Common myeloid progenitor, CD34-positive (primary cell): ENCODE measurements at regions not wholly inside any gene's neighbourhood (a gene's known extent, or its start where the extent isn't known, plus 50 kb on each side); places are given as distances from the start of the nearest gene placed in this dataset.
A peak's percentile ranks its signal among the peaks of the same experiment; 100 is the strongest.

Source experiments
- CTCF ChIA-PET: fragments of 350-600 bp; sonication (Branson Sonifier 250); formaldehyde crosslinking; loops from one replicate; lab custom pipeline; 2021; ENCODE audit warnings: antibody characterized with exemption; lab: Charles Lee
- POLR2A ChIA-PET: fragments of 350-600 bp; sonication (Branson Sonifier 250); formaldehyde crosslinking; loops from one replicate; lab custom pipeline; 2021; ENCODE audit warnings: antibody characterized with exemption; lab: Charles Lee
- DNase-seq, 3 donors: peaks; one replicate each; pipeline versions ENCODE4 v3.0.0 to v3.0.0-alpha.2; 2013
- H3K27ac ChIP-seq, 2 experiments: 1 replicate in 1 of 2; 2 replicates in 1 of 2; pipeline ENCODE4 v1.7.0; 2013; ENCODE audit warnings: inconsistent platforms in 2 of 2, low read length in 2 of 2, mild to moderate bottlenecking in 2 of 2, low read depth in 1 of 2, moderate library complexity in 1 of 2; ENCODE audit not compliant: severe bottlenecking in 2 of 2, insufficient read depth in 1 of 2, poor library complexity in 1 of 2
- H3K27me3 ChIP-seq, 5 experiments: replicated peaks in 2 of 5; 1 replicate in 3 of 5; 2 replicates in 2 of 5; pipeline versions ENCODE4 v1.6.1 to v1.7.0; 2013; ENCODE audit warnings: low read length in 4 of 5, mild to moderate bottlenecking in 2 of 5, moderate library complexity in 2 of 5, inconsistent platforms in 1 of 5; ENCODE audit not compliant: insufficient read depth in 5 of 5, control insufficient read depth in 4 of 5
- H3K36me3 ChIP-seq, 4 experiments: 1 replicate in 2 of 4; 2 replicates in 2 of 4; pipeline versions ENCODE4 v1.6.1 to v1.7.0; 2013; ENCODE audit warnings: low read length in 3 of 4, control low read depth in 1 of 4, mild to moderate bottlenecking in 1 of 4; ENCODE audit not compliant: control insufficient read depth in 4 of 4, insufficient read depth in 4 of 4
- H3K4me1 ChIP-seq, 4 experiments: 1 replicate in 3 of 4; 2 replicates in 1 of 4; pipeline versions ENCODE4 v1.6.1 to v1.7.1; 2013; ENCODE audit warnings: low read length in 3 of 4, mild to moderate bottlenecking in 3 of 4, control low read depth in 1 of 4, inconsistent platforms in 1 of 4, moderate library complexity in 1 of 4; ENCODE audit not compliant: control insufficient read depth in 4 of 4, insufficient read depth in 4 of 4; ENCODE audit errors: control extremely low read depth in 1 of 4
- H3K4me3 ChIP-seq, 7 experiments: 1 replicate in 4 of 7; 2 replicates in 3 of 7; pipeline versions ENCODE4 v1.5.1 to v1.7.0; 2013; ENCODE audit warnings: mild to moderate bottlenecking in 7 of 7, low read length in 6 of 7, moderate library complexity in 6 of 7, inconsistent platforms in 2 of 7, low read depth in 2 of 7, control low read depth in 1 of 7; ENCODE audit not compliant: insufficient read depth in 4 of 7, control insufficient read depth in 1 of 7; ENCODE audit errors: extremely low read depth in 1 of 7
- H3K9me3 ChIP-seq, 5 experiments: 1 replicate in 4 of 5; 2 replicates in 1 of 5; pipeline versions ENCODE4 v1.6.1 to v1.7.1; 2013; ENCODE audit warnings: low read length in 4 of 5, mild to moderate bottlenecking in 2 of 5, inconsistent platforms in 1 of 5, low read depth in 1 of 5, moderate library complexity in 1 of 5; ENCODE audit not compliant: control insufficient read depth in 4 of 5, insufficient read depth in 2 of 5; ENCODE audit errors: control extremely low read depth in 1 of 5
- WGBS: methylation state at CpG from one replicate; pipeline ENCODE4 v1.1.5; 2013; ENCODE audit not compliant: insufficient coverage; 5-methylcytosine and 5-hydroxymethylcytosine counted together

GRCh38 chr21:17738176-17738953, 80.8 kb downstream of the C21orf91 start:
- Histone ChIP-seq H3K27ac (no peak overlapping the region), H3K4me3 (no peak overlapping the region), H3K27me3 (no peaks in the 10 kb centered on the region), H3K4me1 (no peaks in the 10 kb centered on the region), H3K9me3 (peaks cover 0 to 3% (median 1%) of the 10 kb centered on the region in 5 experiments), H3K36me3 (no peaks in the 10 kb centered on the region)
- ChIA-PET CTCF (interaction anchor here (1.1 kb wide), 1 partner anchor 29 kb away, joined by 3 read pairs; no protein-coding TSS in a partner anchor), POLR2A (no interaction called here)
- WGBS = 99% methylated on average over 7 of the region's 11 CpGs
- DNase-seq = no peak

- ChIA-PET POLR2A (no interaction called here), CTCF (no interaction called here)
- DNase-seq = no peak
- H3K4me1 ChIP-seq = no peaks in the 10 kb centered on the region
- no peaks in the 10 kb centered on the region for H3K36me3 ChIP-seq
- no peaks in the 10 kb centered on the region for H3K27me3 ChIP-seq
- peaks cover 0 to 3% (median 0%) of the 10 kb centered on the region in 5 experiments for H3K9me3 ChIP-seq
- H3K27ac ChIP-seq = no peak overlapping the region
- no peak overlapping the region for H3K4me3 ChIP-seq
- 91% methylated on average over 5 of the region's 5 CpGs for WGBS
Measured at GRCh38 chr21:17736072-17736471, 83.1 kb downstream of the C21orf91 start.

- no peak overlapping the region for H3K27ac ChIP-seq
- DNase-seq = no peak
- WGBS = no CpG with 5 or more reads among the region's 5 CpGs
- H3K27me3 ChIP-seq = no peaks in the 10 kb centered on the region
- no peaks in the 10 kb centered on the region for H3K9me3 ChIP-seq
- CTCF ChIA-PET = interaction anchor here (0.6 kb wide), 1 partner anchor 44 kb away, joined by 3 read pairs; no protein-coding TSS in a partner anchor
- peaks cover 0 to 3% (median under 1%) of the 10 kb centered on the region in 4 experiments for H3K4me1 ChIP-seq
- POLR2A ChIA-PET = no interaction called here
- H3K36me3 ChIP-seq = no peaks in the 10 kb centered on the region
- no peak overlapping the region for H3K4me3 ChIP-seq
Measured at GRCh38 chr21:17733209-17733608, 85.9 kb downstream of the C21orf91 start.

GRCh38 chr21:17732306-17732705, 86.8 kb downstream of the C21orf91 start:
- no peaks in the 10 kb centered on the region for H3K27me3 ChIP-seq
- ChIA-PET CTCF (no interaction called here), POLR2A (no interaction called here)

GRCh38 chr21:17731554-17731953, 87.6 kb downstream of the C21orf91 start:
- no peak for DNase-seq
- H3K27me3 ChIP-seq = no peaks in the 10 kb centered on the region
- H3K36me3 ChIP-seq = no peaks in the 10 kb centered on the region
- H3K27ac ChIP-seq = no peak overlapping the region
- CTCF ChIA-PET = interaction anchor here (1.6 kb wide), 1 partner anchor 98 kb away, joined by 3 read pairs; no protein-coding TSS in a partner anchor
- peaks cover 0 to 3% (median under 1%) of the 10 kb centered on the region in 4 experiments for H3K4me1 ChIP-seq
- WGBS = 92% methylated on average over 2 of the region's 4 CpGs
- H3K9me3 ChIP-seq = no peaks in the 10 kb centered on the region
- no peak overlapping the region for H3K4me3 ChIP-seq
- POLR2A ChIA-PET = no interaction called here

More at GRCh38 chr21:17732306-17732705, 86.8 kb downstream of the C21orf91 start:
- Histone ChIP-seq H3K27ac (no peak overlapping the region), H3K9me3 (no peaks in the 10 kb centered on the region), H3K4me1 (peaks cover 0 to 3% (median under 1%) of the 10 kb centered on the region in 4 experiments), H3K36me3 (no peaks in the 10 kb centered on the region), H3K4me3 (no peak overlapping the region)
- no CpG with 5 or more reads among the region's 2 CpGs for WGBS
- DNase-seq = no peak

GRCh38 chr21:17730782-17731181, 88.4 kb downstream of the C21orf91 start:
- 100% methylated on average over 1 of the region's 1 CpG for WGBS
- H3K4me3 ChIP-seq = no peak overlapping the region
- H3K36me3 ChIP-seq = no peaks in the 10 kb centered on the region
- no peaks in the 10 kb centered on the region for H3K9me3 ChIP-seq
- ChIA-PET CTCF (interaction anchor here (1.6 kb wide), 1 partner anchor 99 kb away, joined by 3 read pairs; no protein-coding TSS in a partner anchor), POLR2A (no interaction called here)
- H3K27me3 ChIP-seq = no peaks in the 10 kb centered on the region
- peaks cover 0 to 3% (median under 1%) of the 10 kb centered on the region in 4 experiments for H3K4me1 ChIP-seq
- no peak overlapping the region for H3K27ac ChIP-seq
- peak in 2 of 3 donors; percentile 56 to 61 for DNase-seq

- CTCF ChIA-PET = no interaction called here
- Histone ChIP-seq H3K36me3 (no peaks in the 10 kb centered on the region), H3K4me1 (peaks cover 0 to 3% (median under 1%) of the 10 kb centered on the region in 4 experiments), H3K4me3 (no peak overlapping the region), H3K27ac (no peak overlapping the region), H3K27me3 (no peaks in the 10 kb centered on the region), H3K9me3 (no peaks in the 10 kb centered on the region)
- DNase-seq = no peak
- 91% methylated on average over 2 of the region's 2 CpGs for WGBS
- POLR2A ChIA-PET = no interaction called here
Measured at GRCh38 chr21:17729455-17729854, 89.7 kb downstream of the C21orf91 start.
